Vagina (tissue), 2 donors: ENCODE measurements at regions not wholly inside any gene's neighbourhood (a gene's known extent, or its start where the extent isn't known, plus 50 kb on each side); places are given as distances from the start of the nearest gene placed in this dataset.

ENCODE experiments used
- CTCF ChIP-seq, 3 experiments: fragments of 450-650 bp in 2 of 3; fragments of 200-600 bp in 1 of 3; sonication (generic) in 1 of 3; IDR thresholded peaks; one replicate each; pipeline ENCODE4 v1.5.1; 2017 to 2019; ENCODE audit warnings: antibody characterized with exemption in 3 of 3, mild to moderate bottlenecking in 2 of 3, moderate library complexity in 2 of 3
- POLR2A ChIP-seq, 2 donors: fragments of 450-650 bp; IDR thresholded peaks; one replicate each; pipeline ENCODE4 v1.6.1; 2017; ENCODE audit warnings: antibody characterized with exemption in 2 of 2, mild to moderate bottlenecking in 2 of 2, moderate library complexity in 2 of 2
- POLR2AphosphoS5 ChIP-seq, 2 donors: sonication (generic); formaldehyde crosslinking; IDR thresholded peaks; one replicate each; pipeline ENCODE4 v1.9.0; 2017; ENCODE audit warnings: antibody characterized with exemption in 2 of 2, mild to moderate bottlenecking in 2 of 2, low read depth in 1 of 2; ENCODE audit not compliant: insufficient read depth in 1 of 2

DNA sequence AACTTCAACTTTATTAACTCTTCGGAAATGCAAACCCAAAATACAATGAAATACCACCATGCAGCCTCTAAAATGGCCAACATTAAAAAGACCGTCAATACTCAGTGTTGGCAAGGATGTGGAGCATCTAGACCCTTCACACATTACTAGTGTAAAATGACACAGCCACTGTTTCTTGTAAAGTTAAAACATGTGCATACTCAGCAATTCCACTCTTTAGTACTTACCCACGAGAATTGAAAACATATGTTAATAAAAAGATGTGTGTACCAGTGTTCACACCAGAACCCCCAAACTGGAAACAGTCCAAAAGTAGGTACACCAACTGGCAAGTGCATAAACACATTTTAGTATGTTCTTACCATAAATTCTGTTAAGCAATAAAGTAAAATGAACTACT, 294.7 kb downstream of the PLK2 start:
- TF ChIP-seq CTCF (IDR thresholded peaks at IDR 0.05), result no peak
- no peak for TF ChIP-seq POLR2AphosphoS5 (IDR thresholded peaks at IDR 0.05; ENCODE audit: insufficient read depth in 1 of 2, low read depth in 1 of 2)
- TF ChIP-seq POLR2A (IDR thresholded peaks at IDR 0.05), result no peak
